WTC11 (cell line): ENCODE measurements at regions not wholly inside any gene's neighbourhood (a gene's known extent, or its start where the extent isn't known, plus 50 kb on each side); places are given as distances from the start of the nearest gene placed in this dataset.

Experiments used
- ATAC-seq: fragments of 200-7000 bp; cut with Tn5 transposase; 2 replicates; pipeline ENCODE4 v1.10.0; 2021; ENCODE audit warnings: mild to moderate bottlenecking, moderate library complexity
- CTCF ChIA-PET: fragments of 300-600 bp; sonication (Branson Sonifier 250); formaldehyde crosslinking; loops from one replicate; lab custom pipeline; 2021; ENCODE audit warnings: antibody characterized with exemption; lab: Charles Lee
- POLR2A ChIA-PET: fragments of 350-600 bp; sonication (Branson Sonifier 250); formaldehyde crosslinking; loops from one replicate; lab custom pipeline; 2021; ENCODE audit warnings: antibody characterized with exemption; lab: Charles Lee
- DNase-seq: peaks from one replicate; pipeline ENCODE4 v3.0.0; 2021; ENCODE audit warnings: low spot score
- H3K27ac Mint-ChIP-seq: 2 replicates; pipeline ENCODE4 v1.8.0; 2021; ENCODE audit warnings: mixed read lengths
- H3K27me3 Mint-ChIP-seq: 2 replicates; pipeline ENCODE4 v1.8.0; 2021; ENCODE audit warnings: low read depth, mild to moderate bottlenecking, moderate library complexity, mixed read lengths
- H3K36me3 Mint-ChIP-seq: 2 replicates; pipeline ENCODE4 v1.8.0; 2021; ENCODE audit warnings: mixed read lengths
- H3K4me1 Mint-ChIP-seq: 2 replicates; pipeline ENCODE4 v1.8.0; 2022; ENCODE audit warnings: mixed read lengths
- H3K4me3 Mint-ChIP-seq: 2 replicates; pipeline ENCODE4 v1.8.0; 2021; ENCODE audit warnings: mild to moderate bottlenecking, moderate library complexity, mixed read lengths
- H3K9me3 Mint-ChIP-seq: 2 replicates; pipeline ENCODE4 v1.8.0; 2021; ENCODE audit warnings: mixed read lengths
- ARID4B ChIP-seq: sonication (generic); formaldehyde crosslinking; IDR thresholded peaks from 2 replicates; pipeline ENCODE4 v1.8.0; 2023; ENCODE audit warnings: missing genetic modification reagents, mild to moderate bottlenecking, borderline replicate concordance
- CBFB ChIP-seq: sonication (generic); formaldehyde crosslinking; IDR thresholded peaks from 2 replicates; pipeline ENCODE4 v1.8.1; 2022; ENCODE audit warnings: mild to moderate bottlenecking, low read depth, missing genetic modification reagents
- ELF4 ChIP-seq: sonication (generic); formaldehyde crosslinking; IDR thresholded peaks from 2 replicates; pipeline ENCODE4 v1.8.1; 2022; ENCODE audit warnings: low read depth, mild to moderate bottlenecking, moderate library complexity, missing genetic modification reagents
- GRHL2 ChIP-seq: fragments of 250-450 bp; sonication (Bioruptor Pico); IDR thresholded peaks from 2 replicates; pipeline ENCODE4 v1.8.0; 2022; ENCODE audit warnings: mild to moderate bottlenecking, moderate library complexity; ENCODE audit not compliant: insufficient replicate concordance, severe bottlenecking
- JAZF1 ChIP-seq: fragments of 250-450 bp; sonication (Bioruptor Pico); IDR thresholded peaks from 2 replicates; pipeline ENCODE4 v1.9.0; 2021; ENCODE audit warnings: moderate library complexity, mild to moderate bottlenecking, inconsistent platforms
- JUN ChIP-seq: sonication (generic); formaldehyde crosslinking; IDR thresholded peaks from 2 replicates; pipeline ENCODE4 v1.8.0; 2023; ENCODE audit warnings: mild to moderate bottlenecking, missing genetic modification reagents
- NFE2L1 ChIP-seq: sonication (generic); formaldehyde crosslinking; IDR thresholded peaks from 2 replicates; pipeline ENCODE4 v1.8.1; 2023; ENCODE audit warnings: missing genetic modification reagents
- NR3C1 ChIP-seq: sonication (generic); formaldehyde crosslinking; conservative IDR thresholded peaks from 2 replicates; pipeline ENCODE4 v1.8.1; 2023; ENCODE audit warnings: low read depth, mild to moderate bottlenecking, missing genetic modification reagents
- PREB ChIP-seq: sonication (generic); formaldehyde crosslinking; IDR thresholded peaks from 2 replicates; pipeline ENCODE4 v1.8.1; 2022; ENCODE audit warnings: mild to moderate bottlenecking, missing genetic modification reagents, moderate library complexity, borderline replicate concordance
- RELA ChIP-seq: sonication (generic); formaldehyde crosslinking; IDR thresholded peaks from 2 replicates; pipeline ENCODE4 v1.8.1; 2022; ENCODE audit warnings: missing genetic modification reagents, mild to moderate bottlenecking, borderline replicate concordance
- RORB ChIP-seq: fragments of 250-450 bp; sonication (Bioruptor Pico); IDR thresholded peaks from 2 replicates; pipeline ENCODE4 v1.9.0; 2021; ENCODE audit warnings: mild to moderate bottlenecking
- SMAD4 ChIP-seq: sonication (generic); formaldehyde crosslinking; IDR thresholded peaks from 2 replicates; pipeline ENCODE4 v1.8.0; 2022; ENCODE audit warnings: mild to moderate bottlenecking, missing genetic modification reagents
- TEAD4 ChIP-seq: sonication (generic); formaldehyde crosslinking; IDR thresholded peaks from 2 replicates; pipeline ENCODE4 v1.8.0; 2022; ENCODE audit warnings: mild to moderate bottlenecking, missing genetic modification reagents
- ZNF416 ChIP-seq: fragments of 250-450 bp; sonication (Bioruptor Pico); IDR thresholded peaks from 2 replicates; pipeline ENCODE4 v1.9.0; 2021; ENCODE audit warnings: mild to moderate bottlenecking, inconsistent platforms
- TF ChIP-seq, protein P1 (sequence below): sonication (generic); formaldehyde crosslinking; IDR thresholded peaks from 2 replicates; pipeline ENCODE4 v1.8.0; 2022; ENCODE audit warnings: mild to moderate bottlenecking, missing genetic modification reagents
- TF ChIP-seq, protein P2 (sequence below): sonication (generic); formaldehyde crosslinking; IDR thresholded peaks from 2 replicates; pipeline ENCODE4 v1.8.1; 2023; ENCODE audit warnings: mild to moderate bottlenecking, missing genetic modification reagents
- TF ChIP-seq, protein P3 (sequence below): fragments of 250-450 bp; sonication (Bioruptor Pico); IDR thresholded peaks from 2 replicates; pipeline ENCODE4 v1.9.0; 2021; ENCODE audit warnings: mild to moderate bottlenecking

GRCh38 chr12:87216436-87216835 is 812.8 kb downstream of the C12orf50 start:
- TF ChIP-seq NR3C1, result no peak
- TF ChIP-seq, protein P1, sequence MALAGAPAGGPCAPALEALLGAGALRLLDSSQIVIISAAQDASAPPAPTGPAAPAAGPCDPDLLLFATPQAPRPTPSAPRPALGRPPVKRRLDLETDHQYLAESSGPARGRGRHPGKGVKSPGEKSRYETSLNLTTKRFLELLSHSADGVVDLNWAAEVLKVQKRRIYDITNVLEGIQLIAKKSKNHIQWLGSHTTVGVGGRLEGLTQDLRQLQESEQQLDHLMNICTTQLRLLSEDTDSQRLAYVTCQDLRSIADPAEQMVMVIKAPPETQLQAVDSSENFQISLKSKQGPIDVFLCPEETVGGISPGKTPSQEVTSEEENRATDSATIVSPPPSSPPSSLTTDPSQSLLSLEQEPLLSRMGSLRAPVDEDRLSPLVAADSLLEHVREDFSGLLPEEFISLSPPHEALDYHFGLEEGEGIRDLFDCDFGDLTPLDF (CRISPR knock-in tag), result no peak
- CTCF ChIA-PET, result no interaction called here
- POLR2A ChIA-PET, result no interaction called here
- no peaks in the 10 kb centered on the region for H3K4me1 Mint-ChIP-seq
- H3K27me3 Mint-ChIP-seq, result no peaks in the 10 kb centered on the region
- no peak for DNase-seq
- no peaks in the 10 kb centered on the region for H3K9me3 Mint-ChIP-seq
- H3K27ac Mint-ChIP-seq, result no peak overlapping the region
- H3K36me3 Mint-ChIP-seq, result no peaks in the 10 kb centered on the region
- H3K4me3 Mint-ChIP-seq, result no peak overlapping the region
- no peak for ATAC-seq

DNA sequence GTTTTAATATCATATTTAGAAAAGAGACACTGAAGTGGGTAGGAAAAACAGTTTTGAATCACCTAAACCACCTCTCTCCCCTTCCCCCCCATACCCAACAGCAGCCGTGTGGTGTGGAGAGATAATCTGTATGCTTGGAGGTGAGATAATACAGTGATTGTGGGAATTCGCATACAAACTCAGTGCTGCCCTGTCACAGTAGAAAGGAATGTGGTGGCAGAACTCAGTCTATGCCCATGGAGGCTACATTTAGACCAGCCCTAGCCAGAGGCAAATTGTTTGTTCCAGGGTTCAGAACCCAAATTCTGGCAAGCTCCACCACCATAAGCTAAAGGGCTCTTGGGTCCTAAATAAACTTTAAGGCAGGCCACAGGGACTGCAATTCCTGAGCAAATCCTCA is 827.0 kb downstream of the C12orf50 start:
- no peaks in the 10 kb centered on the region for H3K36me3 Mint-ChIP-seq
- POLR2A ChIA-PET, result no interaction called here
- no peak for TF ChIP-seq NFE2L1 (CRISPR knock-in tag)
- no peak for TF ChIP-seq TEAD4 (CRISPR knock-in tag)
- TF ChIP-seq, protein P2, sequence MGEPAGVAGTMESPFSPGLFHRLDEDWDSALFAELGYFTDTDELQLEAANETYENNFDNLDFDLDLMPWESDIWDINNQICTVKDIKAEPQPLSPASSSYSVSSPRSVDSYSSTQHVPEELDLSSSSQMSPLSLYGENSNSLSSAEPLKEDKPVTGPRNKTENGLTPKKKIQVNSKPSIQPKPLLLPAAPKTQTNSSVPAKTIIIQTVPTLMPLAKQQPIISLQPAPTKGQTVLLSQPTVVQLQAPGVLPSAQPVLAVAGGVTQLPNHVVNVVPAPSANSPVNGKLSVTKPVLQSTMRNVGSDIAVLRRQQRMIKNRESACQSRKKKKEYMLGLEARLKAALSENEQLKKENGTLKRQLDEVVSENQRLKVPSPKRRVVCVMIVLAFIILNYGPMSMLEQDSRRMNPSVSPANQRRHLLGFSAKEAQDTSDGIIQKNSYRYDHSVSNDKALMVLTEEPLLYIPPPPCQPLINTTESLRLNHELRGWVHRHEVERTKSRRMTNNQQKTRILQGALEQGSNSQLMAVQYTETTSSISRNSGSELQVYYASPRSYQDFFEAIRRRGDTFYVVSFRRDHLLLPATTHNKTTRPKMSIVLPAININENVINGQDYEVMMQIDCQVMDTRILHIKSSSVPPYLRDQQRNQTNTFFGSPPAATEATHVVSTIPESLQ (CRISPR knock-in tag), result no peak
- TF ChIP-seq GRHL2 (CRISPR knock-in tag), result no peak
- TF ChIP-seq SMAD4 (CRISPR knock-in tag), result no peak
- CTCF ChIA-PET, result no interaction called here
- no peak overlapping the region for H3K4me3 Mint-ChIP-seq
- peaks cover 16% of the 10 kb centered on the region for H3K9me3 Mint-ChIP-seq
- no peak for DNase-seq
- ATAC-seq, result no peak
- H3K27ac Mint-ChIP-seq, result no peak overlapping the region
- no peaks in the 10 kb centered on the region for H3K27me3 Mint-ChIP-seq
- no peaks in the 10 kb centered on the region for H3K4me1 Mint-ChIP-seq

GRCh38 chr12:87201598-87201997 is 827.6 kb downstream of the C12orf50 start:
- no peaks in the 10 kb centered on the region for H3K36me3 Mint-ChIP-seq
- no peak for DNase-seq
- no peak overlapping the region for H3K4me3 Mint-ChIP-seq
- no peaks in the 10 kb centered on the region for H3K4me1 Mint-ChIP-seq
- H3K27me3 Mint-ChIP-seq, result no peaks in the 10 kb centered on the region
- POLR2A ChIA-PET, result no interaction called here
- no peak overlapping the region for H3K27ac Mint-ChIP-seq
- CTCF ChIA-PET, result no interaction called here
- no peak for ATAC-seq
- TF ChIP-seq ZNF416 (CRISPR knock-in tag) (no peak), PREB (CRISPR knock-in tag) (no peak), RELA (CRISPR knock-in tag) (no peak), RORB (CRISPR knock-in tag) (no peak), ARID4B (no peak), NR3C1 (no peak), JAZF1 (CRISPR knock-in tag) (no peak), JUN (CRISPR knock-in tag) (no peak), GRHL2 (CRISPR knock-in tag) (no peak), ELF4 (CRISPR knock-in tag) (no peak), CBFB (CRISPR knock-in tag) (no peak)
- TF ChIP-seq, protein P3, sequence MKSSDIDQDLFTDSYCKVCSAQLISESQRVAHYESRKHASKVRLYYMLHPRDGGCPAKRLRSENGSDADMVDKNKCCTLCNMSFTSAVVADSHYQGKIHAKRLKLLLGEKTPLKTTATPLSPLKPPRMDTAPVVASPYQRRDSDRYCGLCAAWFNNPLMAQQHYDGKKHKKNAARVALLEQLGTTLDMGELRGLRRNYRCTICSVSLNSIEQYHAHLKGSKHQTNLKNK (CRISPR knock-in tag), result no peak
- peaks cover 10% of the 10 kb centered on the region for H3K9me3 Mint-ChIP-seq
